WTC11 (cell line): ENCODE measurements at regions not wholly inside any gene's neighbourhood (a gene's known extent, or its start where the extent isn't known, plus 50 kb on each side); places are given as distances from the start of the nearest gene placed in this dataset.

Experiments used
- ATAC-seq: fragments of 200-7000 bp; cut with Tn5 transposase; 2 replicates; pipeline ENCODE4 v1.10.0; 2021; ENCODE audit warnings: mild to moderate bottlenecking, moderate library complexity
- CTCF ChIA-PET: fragments of 300-600 bp; sonication (Branson Sonifier 250); formaldehyde crosslinking; loops from one replicate; lab custom pipeline; 2021; ENCODE audit warnings: antibody characterized with exemption; lab: Charles Lee
- POLR2A ChIA-PET: fragments of 350-600 bp; sonication (Branson Sonifier 250); formaldehyde crosslinking; loops from one replicate; lab custom pipeline; 2021; ENCODE audit warnings: antibody characterized with exemption; lab: Charles Lee
- DNase-seq: peaks from one replicate; pipeline ENCODE4 v3.0.0; 2021; ENCODE audit warnings: low spot score
- H3K27ac Mint-ChIP-seq: 2 replicates; pipeline ENCODE4 v1.8.0; 2021; ENCODE audit warnings: mixed read lengths
- H3K27me3 Mint-ChIP-seq: 2 replicates; pipeline ENCODE4 v1.8.0; 2021; ENCODE audit warnings: low read depth, mild to moderate bottlenecking, moderate library complexity, mixed read lengths
- H3K36me3 Mint-ChIP-seq: 2 replicates; pipeline ENCODE4 v1.8.0; 2021; ENCODE audit warnings: mixed read lengths
- H3K4me1 Mint-ChIP-seq: 2 replicates; pipeline ENCODE4 v1.8.0; 2022; ENCODE audit warnings: mixed read lengths
- H3K4me3 Mint-ChIP-seq: 2 replicates; pipeline ENCODE4 v1.8.0; 2021; ENCODE audit warnings: mild to moderate bottlenecking, moderate library complexity, mixed read lengths
- H3K9me3 Mint-ChIP-seq: 2 replicates; pipeline ENCODE4 v1.8.0; 2021; ENCODE audit warnings: mixed read lengths
- FOXK1 ChIP-seq: sonication (generic); formaldehyde crosslinking; IDR thresholded peaks from 2 replicates; pipeline ENCODE4 v1.8.0; 2022; ENCODE audit warnings: mild to moderate bottlenecking, moderate library complexity, missing genetic modification reagents
- HMGA2 ChIP-seq: fragments of 250-450 bp; sonication (Bioruptor Pico); IDR thresholded peaks from 2 replicates; pipeline ENCODE4 v1.4.0; 2021; ENCODE audit warnings: mild to moderate bottlenecking, moderate library complexity
- OVOL2 ChIP-seq: fragments of 250-450 bp; sonication (Bioruptor Pico); IDR thresholded peaks from 2 replicates; pipeline ENCODE4 v1.9.0; 2021; ENCODE audit warnings: mild to moderate bottlenecking, borderline replicate concordance
- PRRX2 ChIP-seq: fragments of 250-450 bp; sonication (Bioruptor Pico); IDR thresholded peaks from 2 replicates; pipeline ENCODE4 v1.8.0; 2021; ENCODE audit warnings: mild to moderate bottlenecking
- SOX15 ChIP-seq: fragments of 250-450 bp; sonication (Bioruptor Pico); IDR thresholded peaks from 2 replicates; pipeline ENCODE4 v1.9.0; 2021; ENCODE audit warnings: mild to moderate bottlenecking
- ZNF121 ChIP-seq: sonication (generic); formaldehyde crosslinking; IDR thresholded peaks from 2 replicates; pipeline ENCODE4 v1.8.0; 2023; ENCODE audit warnings: missing genetic modification reagents
- ZNF416 ChIP-seq: fragments of 250-450 bp; sonication (Bioruptor Pico); IDR thresholded peaks from 2 replicates; pipeline ENCODE4 v1.9.0; 2021; ENCODE audit warnings: mild to moderate bottlenecking, inconsistent platforms
- ZNF423 ChIP-seq: fragments of 250-450 bp; sonication (Bioruptor Pico); IDR thresholded peaks from 2 replicates; pipeline ENCODE4 v2.1.2; 2022; ENCODE audit warnings: mild to moderate bottlenecking, moderate library complexity
- ZNF671 ChIP-seq: fragments of 250-450 bp; sonication (Bioruptor Pico); IDR thresholded peaks from 2 replicates; pipeline ENCODE4 v1.8.0; 2021; ENCODE audit warnings: mild to moderate bottlenecking
- TF ChIP-seq, protein P1 (sequence below): sonication (generic); formaldehyde crosslinking; IDR thresholded peaks from 2 replicates; pipeline ENCODE4 v1.8.1; 2022; ENCODE audit warnings: low read depth, mild to moderate bottlenecking, moderate library complexity, missing genetic modification reagents, borderline replicate concordance
- TF ChIP-seq, protein P2 (sequence below): sonication (generic); formaldehyde crosslinking; IDR thresholded peaks from 2 replicates; pipeline ENCODE4 v1.8.1; 2023; ENCODE audit warnings: mild to moderate bottlenecking, missing genetic modification reagents, borderline replicate concordance
- TF ChIP-seq, protein P3 (sequence below): sonication (generic); formaldehyde crosslinking; IDR thresholded peaks from 2 replicates; pipeline ENCODE4 v1.8.0; 2022; ENCODE audit warnings: missing genetic modification reagents
- TF ChIP-seq, protein P4 (sequence below): sonication (generic); formaldehyde crosslinking; IDR thresholded peaks from 2 replicates; pipeline ENCODE4 v1.8.1; 2022; ENCODE audit warnings: mild to moderate bottlenecking, moderate library complexity, missing genetic modification reagents

DNA sequence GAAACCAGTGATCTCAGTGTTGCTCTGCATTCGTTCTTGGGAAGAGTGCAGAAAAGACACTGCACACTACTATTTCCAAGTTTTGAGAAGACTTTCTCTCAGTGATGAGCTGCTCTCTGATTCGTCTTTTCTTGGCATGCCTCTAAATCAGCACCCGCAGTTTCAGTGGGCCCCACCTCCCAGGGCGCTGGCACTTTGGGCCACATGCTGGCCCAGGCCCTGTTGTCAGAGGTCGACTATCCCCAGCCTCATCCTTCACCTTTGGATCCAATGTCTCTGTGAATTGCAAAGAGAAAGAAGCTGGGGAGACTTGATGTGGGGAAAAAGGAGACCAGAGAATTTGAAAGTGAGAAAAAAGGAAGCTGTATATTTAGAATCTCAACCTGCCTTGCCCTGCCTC, 644.1 kb upstream of the PITX2 start (continued):
- TF ChIP-seq, protein P1, sequence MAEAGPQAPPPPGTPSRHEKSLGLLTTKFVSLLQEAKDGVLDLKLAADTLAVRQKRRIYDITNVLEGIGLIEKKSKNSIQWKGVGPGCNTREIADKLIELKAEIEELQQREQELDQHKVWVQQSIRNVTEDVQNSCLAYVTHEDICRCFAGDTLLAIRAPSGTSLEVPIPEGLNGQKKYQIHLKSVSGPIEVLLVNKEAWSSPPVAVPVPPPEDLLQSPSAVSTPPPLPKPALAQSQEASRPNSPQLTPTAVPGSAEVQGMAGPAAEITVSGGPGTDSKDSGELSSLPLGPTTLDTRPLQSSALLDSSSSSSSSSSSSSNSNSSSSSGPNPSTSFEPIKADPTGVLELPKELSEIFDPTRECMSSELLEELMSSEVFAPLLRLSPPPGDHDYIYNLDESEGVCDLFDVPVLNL: no peak
- TF ChIP-seq SOX15 (no peak), PRRX2 (CRISPR knock-in tag) (no peak)
- TF ChIP-seq, protein P2, sequence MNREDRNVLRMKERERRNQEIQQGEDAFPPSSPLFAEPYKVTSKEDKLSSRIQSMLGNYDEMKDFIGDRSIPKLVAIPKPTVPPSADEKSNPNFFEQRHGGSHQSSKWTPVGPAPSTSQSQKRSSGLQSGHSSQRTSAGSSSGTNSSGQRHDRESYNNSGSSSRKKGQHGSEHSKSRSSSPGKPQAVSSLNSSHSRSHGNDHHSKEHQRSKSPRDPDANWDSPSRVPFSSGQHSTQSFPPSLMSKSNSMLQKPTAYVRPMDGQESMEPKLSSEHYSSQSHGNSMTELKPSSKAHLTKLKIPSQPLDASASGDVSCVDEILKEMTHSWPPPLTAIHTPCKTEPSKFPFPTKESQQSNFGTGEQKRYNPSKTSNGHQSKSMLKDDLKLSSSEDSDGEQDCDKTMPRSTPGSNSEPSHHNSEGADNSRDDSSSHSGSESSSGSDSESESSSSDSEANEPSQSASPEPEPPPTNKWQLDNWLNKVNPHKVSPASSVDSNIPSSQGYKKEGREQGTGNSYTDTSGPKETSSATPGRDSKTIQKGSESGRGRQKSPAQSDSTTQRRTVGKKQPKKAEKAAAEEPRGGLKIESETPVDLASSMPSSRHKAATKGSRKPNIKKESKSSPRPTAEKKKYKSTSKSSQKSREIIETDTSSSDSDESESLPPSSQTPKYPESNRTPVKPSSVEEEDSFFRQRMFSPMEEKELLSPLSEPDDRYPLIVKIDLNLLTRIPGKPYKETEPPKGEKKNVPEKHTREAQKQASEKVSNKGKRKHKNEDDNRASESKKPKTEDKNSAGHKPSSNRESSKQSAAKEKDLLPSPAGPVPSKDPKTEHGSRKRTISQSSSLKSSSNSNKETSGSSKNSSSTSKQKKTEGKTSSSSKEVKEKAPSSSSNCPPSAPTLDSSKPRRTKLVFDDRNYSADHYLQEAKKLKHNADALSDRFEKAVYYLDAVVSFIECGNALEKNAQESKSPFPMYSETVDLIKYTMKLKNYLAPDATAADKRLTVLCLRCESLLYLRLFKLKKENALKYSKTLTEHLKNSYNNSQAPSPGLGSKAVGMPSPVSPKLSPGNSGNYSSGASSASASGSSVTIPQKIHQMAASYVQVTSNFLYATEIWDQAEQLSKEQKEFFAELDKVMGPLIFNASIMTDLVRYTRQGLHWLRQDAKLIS (CRISPR knock-in tag): no peak
- TF ChIP-seq, protein P3, sequence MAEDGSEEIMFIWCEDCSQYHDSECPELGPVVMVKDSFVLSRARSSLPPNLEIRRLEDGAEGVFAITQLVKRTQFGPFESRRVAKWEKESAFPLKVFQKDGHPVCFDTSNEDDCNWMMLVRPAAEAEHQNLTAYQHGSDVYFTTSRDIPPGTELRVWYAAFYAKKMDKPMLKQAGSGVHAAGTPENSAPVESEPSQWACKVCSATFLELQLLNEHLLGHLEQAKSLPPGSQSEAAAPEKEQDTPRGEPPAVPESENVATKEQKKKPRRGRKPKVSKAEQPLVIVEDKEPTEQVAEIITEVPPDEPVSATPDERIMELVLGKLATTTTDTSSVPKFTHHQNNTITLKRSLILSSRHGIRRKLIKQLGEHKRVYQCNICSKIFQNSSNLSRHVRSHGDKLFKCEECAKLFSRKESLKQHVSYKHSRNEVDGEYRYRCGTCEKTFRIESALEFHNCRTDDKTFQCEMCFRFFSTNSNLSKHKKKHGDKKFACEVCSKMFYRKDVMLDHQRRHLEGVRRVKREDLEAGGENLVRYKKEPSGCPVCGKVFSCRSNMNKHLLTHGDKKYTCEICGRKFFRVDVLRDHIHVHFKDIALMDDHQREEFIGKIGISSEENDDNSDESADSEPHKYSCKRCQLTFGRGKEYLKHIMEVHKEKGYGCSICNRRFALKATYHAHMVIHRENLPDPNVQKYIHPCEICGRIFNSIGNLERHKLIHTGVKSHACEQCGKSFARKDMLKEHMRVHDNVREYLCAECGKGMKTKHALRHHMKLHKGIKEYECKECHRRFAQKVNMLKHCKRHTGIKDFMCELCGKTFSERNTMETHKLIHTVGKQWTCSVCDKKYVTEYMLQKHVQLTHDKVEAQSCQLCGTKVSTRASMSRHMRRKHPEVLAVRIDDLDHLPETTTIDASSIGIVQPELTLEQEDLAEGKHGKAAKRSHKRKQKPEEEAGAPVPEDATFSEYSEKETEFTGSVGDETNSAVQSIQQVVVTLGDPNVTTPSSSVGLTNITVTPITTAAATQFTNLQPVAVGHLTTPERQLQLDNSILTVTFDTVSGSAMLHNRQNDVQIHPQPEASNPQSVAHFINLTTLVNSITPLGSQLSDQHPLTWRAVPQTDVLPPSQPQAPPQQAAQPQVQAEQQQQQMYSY (CRISPR knock-in tag): no peak

DNA sequence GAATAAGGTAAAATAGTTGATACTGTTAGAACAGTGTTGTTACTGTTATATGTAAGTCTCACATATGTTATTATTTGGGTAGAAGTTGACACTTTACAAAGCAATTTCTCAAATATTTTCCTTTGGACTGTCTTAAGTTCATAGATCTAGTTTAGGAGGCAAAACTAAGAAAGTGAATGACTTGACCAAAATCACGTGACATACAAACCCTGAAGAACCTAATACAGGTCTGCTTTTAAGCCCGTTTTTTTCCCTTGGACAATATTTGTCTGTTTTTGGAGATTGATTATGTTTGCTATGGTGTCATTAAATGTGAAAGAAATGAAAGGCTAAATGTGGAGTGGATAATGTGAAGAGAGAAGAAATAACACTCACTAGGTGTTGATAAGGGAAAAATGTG, 644.9 kb upstream of the PITX2 start:
- Mint-ChIP-seq H3K27me3 (no peaks in the 10 kb centered on the region), H3K36me3 (no peaks in the 10 kb centered on the region), H3K4me3 (no peak overlapping the region), H3K9me3 (no peaks in the 10 kb centered on the region)
- POLR2A ChIA-PET: no interaction called here
- CTCF ChIA-PET: no interaction called here
- ATAC-seq (no peak), DNase-seq (no peak)
- no peak for TF ChIP-seq OVOL2 (CRISPR knock-in tag)
- no peak for TF ChIP-seq ZNF671 (CRISPR knock-in tag)
- no peak for TF ChIP-seq ZNF121 (CRISPR knock-in tag)
- TF ChIP-seq HMGA2 (CRISPR knock-in tag): no peak
- TF ChIP-seq, protein P4, sequence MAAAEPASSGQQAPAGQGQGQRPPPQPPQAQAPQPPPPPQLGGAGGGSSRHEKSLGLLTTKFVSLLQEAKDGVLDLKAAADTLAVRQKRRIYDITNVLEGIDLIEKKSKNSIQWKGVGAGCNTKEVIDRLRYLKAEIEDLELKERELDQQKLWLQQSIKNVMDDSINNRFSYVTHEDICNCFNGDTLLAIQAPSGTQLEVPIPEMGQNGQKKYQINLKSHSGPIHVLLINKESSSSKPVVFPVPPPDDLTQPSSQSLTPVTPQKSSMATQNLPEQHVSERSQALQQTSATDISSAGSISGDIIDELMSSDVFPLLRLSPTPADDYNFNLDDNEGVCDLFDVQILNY: no peak
- TF ChIP-seq FOXK1: no peak
- no peak for TF ChIP-seq ZNF416 (CRISPR knock-in tag)
- TF ChIP-seq, all 79 proteins: peak for 0
- Mint-ChIP-seq H3K27ac (no peak overlapping the region), H3K4me1 (peaks cover 21% of the 10 kb centered on the region)

DNA sequence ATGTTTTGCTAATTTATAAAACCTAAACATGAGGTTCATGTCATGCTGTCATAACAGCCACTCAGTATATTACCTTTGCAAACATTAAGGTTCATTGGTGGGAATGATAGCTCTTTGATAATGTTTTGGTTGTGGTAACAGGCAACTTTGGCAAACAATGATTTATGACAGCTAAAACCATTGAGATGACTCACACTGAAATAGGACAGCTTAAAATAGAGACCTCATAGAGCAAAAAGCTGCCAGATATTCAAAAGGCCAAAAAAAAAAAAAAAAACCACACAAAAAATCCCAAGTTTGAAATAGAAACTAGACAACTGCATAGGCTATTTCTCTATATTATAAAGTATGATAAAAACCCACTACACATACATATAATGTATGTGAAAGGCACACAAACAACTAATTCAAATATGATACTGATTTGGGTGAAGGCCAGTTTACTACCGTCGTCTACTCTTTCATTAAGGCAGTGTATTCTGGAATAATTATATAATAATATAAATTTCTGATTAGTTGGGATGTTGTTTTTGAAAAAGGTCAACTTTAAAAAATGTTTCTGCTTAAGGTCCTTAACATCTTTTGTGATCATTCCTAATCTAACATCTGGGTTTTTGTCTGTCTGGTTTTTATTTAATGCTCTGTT, 646.0 kb upstream of the PITX2 start:
- TF ChIP-seq ZNF423 (CRISPR knock-in tag): no peak
- H3K4me1 Mint-ChIP-seq: peaks cover 20% of the 10 kb centered on the region
- no peaks in the 10 kb centered on the region for H3K9me3 Mint-ChIP-seq
- CTCF ChIA-PET: no interaction called here
- POLR2A ChIA-PET: interaction anchor here (0.6 to 0.7 kb wide), 2 partner anchors 208 to 1327 kb away, joined by 4 to 5 read pairs; no protein-coding TSS in a partner anchor
- H3K36me3 Mint-ChIP-seq: no peaks in the 10 kb centered on the region
- no peak for ATAC-seq
- no peaks in the 10 kb centered on the region for H3K27me3 Mint-ChIP-seq
- H3K4me3 Mint-ChIP-seq: no peak overlapping the region
- no peak overlapping the region for H3K27ac Mint-ChIP-seq
- DNase-seq: no peak
